ENCODE measurements at regions not wholly inside any gene's neighbourhood (a gene's known extent, or its start where the extent isn't known, plus 50 kb on each side); places are given as distances from the start of the nearest gene placed in this dataset.

DNA sequence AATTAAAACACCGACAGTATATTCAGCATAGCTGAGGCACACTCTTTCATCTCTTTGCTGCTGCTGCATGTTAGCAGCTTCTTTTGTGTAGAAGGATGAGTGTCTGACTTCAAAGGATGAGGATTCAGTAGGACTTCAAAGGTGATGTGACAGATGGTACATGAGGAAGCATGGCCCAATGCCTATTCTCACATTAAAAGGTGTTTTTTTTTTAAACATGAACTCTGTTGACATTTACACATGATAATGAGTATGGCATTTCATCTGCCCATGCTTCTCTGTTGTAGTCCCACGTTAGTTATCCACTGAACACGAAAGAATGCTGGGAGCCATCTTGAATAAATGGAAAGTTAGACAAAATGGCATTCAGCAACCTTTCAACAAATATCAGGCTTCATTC is 1950.8 kb upstream of the PIK3C3 start:
- Histone ChIP-seq H3K27me3 (replicated peaks; ENCODE audit: control insufficient read depth, insufficient read depth, low read length) (no peaks in the 10 kb centered on the region), H3K36me3 (ENCODE audit: control insufficient read depth, insufficient read depth, low read length) (no peaks in the 10 kb centered on the region), H3K4me3 (replicated peaks; ENCODE audit: low read depth, low read length) (no peak overlapping the region)
- no peak for DNase-seq (ENCODE audit: extremely low read depth, insufficient read length)
- TF ChIP-seq, protein P1, sequence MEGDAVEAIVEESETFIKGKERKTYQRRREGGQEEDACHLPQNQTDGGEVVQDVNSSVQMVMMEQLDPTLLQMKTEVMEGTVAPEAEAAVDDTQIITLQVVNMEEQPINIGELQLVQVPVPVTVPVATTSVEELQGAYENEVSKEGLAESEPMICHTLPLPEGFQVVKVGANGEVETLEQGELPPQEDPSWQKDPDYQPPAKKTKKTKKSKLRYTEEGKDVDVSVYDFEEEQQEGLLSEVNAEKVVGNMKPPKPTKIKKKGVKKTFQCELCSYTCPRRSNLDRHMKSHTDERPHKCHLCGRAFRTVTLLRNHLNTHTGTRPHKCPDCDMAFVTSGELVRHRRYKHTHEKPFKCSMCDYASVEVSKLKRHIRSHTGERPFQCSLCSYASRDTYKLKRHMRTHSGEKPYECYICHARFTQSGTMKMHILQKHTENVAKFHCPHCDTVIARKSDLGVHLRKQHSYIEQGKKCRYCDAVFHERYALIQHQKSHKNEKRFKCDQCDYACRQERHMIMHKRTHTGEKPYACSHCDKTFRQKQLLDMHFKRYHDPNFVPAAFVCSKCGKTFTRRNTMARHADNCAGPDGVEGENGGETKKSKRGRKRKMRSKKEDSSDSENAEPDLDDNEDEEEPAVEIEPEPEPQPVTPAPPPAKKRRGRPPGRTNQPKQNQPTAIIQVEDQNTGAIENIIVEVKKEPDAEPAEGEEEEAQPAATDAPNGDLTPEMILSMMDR (IDR thresholded peaks at IDR 0.05; ENCODE audit: insufficient read depth, low read length, poor library complexity, severe bottlenecking) = no peak

DNA sequence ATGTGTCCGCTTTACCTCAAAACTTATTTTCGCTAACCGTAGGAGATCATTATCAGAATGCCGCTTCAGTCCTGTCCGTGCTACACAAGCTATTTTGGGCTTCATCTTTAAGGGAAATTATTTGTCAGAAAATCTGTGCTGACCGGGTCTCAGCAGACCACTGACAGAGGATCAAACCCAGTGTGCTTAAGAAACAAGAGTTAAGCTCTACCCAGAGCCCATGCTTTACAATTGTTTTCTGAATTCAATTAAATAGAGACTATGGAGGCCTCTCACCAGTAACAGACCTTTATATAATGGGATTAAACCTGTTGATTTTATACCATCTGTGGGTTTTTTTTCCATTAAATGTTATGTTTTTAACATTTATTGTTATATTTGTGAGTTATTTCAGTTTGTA is 1956.7 kb upstream of the PIK3C3 start:
- H3K27me3 ChIP-seq (replicated peaks; ENCODE audit: control insufficient read depth, insufficient read depth, low read length) = no peaks in the 10 kb centered on the region
- no peak overlapping the region for H3K4me3 ChIP-seq (replicated peaks; ENCODE audit: low read depth, low read length)
- TF ChIP-seq, protein P1 (IDR thresholded peaks at IDR 0.05; ENCODE audit: insufficient read depth, low read length, poor library complexity, severe bottlenecking) = no peak
- no peaks in the 10 kb centered on the region for H3K36me3 ChIP-seq (ENCODE audit: control insufficient read depth, insufficient read depth, low read length)
- no peak for DNase-seq (ENCODE audit: extremely low read depth, insufficient read length)

DNA sequence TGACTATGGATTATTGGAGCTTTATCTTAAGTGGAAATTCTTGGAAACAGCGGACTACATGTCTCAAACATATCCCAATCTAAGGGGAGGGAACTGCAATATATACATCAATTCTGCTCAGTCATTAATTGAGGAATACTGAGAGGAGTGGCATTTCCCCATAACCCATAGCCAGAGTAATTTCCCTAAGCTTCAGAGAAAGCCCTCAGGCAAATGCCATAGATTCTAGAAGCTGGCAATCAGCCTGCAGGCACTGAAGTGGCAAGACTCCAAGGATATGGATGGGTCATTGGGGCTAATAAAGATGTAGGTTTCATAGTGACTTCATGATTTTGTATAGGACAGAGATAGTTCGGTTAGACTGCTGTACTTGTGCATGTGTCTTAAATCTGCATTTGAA is 1960.5 kb upstream of the PIK3C3 start:
- Histone ChIP-seq H3K36me3 (ENCODE audit: control insufficient read depth, insufficient read depth, low read length) (no peaks in the 10 kb centered on the region), H3K4me3 (replicated peaks; ENCODE audit: low read depth, low read length) (no peak overlapping the region), H3K27me3 (replicated peaks; ENCODE audit: control insufficient read depth, insufficient read depth, low read length) (no peaks in the 10 kb centered on the region)
- TF ChIP-seq, protein P1 (IDR thresholded peaks at IDR 0.05; ENCODE audit: insufficient read depth, low read length, poor library complexity, severe bottlenecking) = no peak
- DNase-seq (ENCODE audit: extremely low read depth, insufficient read length) = no peak

DNA sequence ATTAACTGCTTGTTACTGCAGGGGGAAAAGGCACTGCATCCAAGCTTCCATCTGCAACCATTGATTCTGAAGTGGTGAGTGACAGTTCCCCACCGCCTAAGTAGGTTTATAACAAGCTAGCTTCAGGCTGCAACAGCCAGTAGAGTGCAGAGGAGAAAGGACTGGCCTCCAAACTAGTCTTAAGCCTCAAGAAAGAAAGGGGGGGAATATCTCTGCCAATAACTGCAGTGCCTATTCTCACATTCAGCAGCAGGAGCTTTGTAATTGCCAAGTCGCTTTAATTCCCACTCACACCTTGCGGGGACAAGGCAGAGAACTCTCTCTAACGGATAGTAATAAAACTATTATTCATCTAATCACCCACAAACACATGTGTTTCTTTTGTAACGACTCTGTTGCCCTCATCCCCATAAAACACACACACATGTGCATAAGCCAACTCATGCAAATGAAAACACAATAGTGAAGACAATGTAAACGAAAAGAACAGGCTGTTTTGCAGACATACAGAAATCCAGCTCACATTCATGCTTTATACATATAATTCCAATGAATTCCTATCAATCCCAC is 1963.3 kb upstream of the PIK3C3 start:
- no peak for DNase-seq (ENCODE audit: extremely low read depth, insufficient read length)
- Histone ChIP-seq H3K36me3 (ENCODE audit: control insufficient read depth, insufficient read depth, low read length) (no peaks in the 10 kb centered on the region), H3K27me3 (replicated peaks; ENCODE audit: control insufficient read depth, insufficient read depth, low read length) (no peaks in the 10 kb centered on the region), H3K4me3 (replicated peaks; ENCODE audit: low read depth, low read length) (no peak overlapping the region)
- TF ChIP-seq, protein P1 (IDR thresholded peaks at IDR 0.05; ENCODE audit: insufficient read depth, low read length, poor library complexity, severe bottlenecking) = no peak

DNA sequence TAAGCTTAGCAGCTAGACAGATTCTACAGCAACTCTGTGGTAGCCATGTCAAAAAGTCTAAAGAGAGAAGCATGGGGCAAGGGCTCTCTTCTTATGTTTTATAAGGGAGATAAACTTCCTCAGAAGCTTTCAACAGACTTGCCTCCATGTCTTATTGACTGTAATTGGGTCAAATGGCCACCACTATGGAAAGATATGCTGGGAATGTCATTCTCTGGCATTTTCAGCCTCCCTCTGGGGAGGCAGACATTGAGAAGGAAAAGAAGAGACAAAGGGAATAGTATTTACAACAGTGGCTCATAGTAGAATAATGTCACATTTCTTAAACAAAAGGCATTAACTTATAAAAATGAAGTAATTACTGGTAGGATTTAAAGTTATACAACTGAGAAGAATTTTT is 1964.5 kb upstream of the PIK3C3 start:
- H3K4me3 ChIP-seq (replicated peaks; ENCODE audit: low read depth, low read length) = no peak overlapping the region
- DNase-seq (ENCODE audit: extremely low read depth, insufficient read length) = no peak
- TF ChIP-seq, protein P1 (IDR thresholded peaks at IDR 0.05; ENCODE audit: insufficient read depth, low read length, poor library complexity, severe bottlenecking) = no peak
- H3K36me3 ChIP-seq (ENCODE audit: control insufficient read depth, insufficient read depth, low read length) = no peaks in the 10 kb centered on the region
- no peaks in the 10 kb centered on the region for H3K27me3 ChIP-seq (replicated peaks; ENCODE audit: control insufficient read depth, insufficient read depth, low read length)

DNA sequence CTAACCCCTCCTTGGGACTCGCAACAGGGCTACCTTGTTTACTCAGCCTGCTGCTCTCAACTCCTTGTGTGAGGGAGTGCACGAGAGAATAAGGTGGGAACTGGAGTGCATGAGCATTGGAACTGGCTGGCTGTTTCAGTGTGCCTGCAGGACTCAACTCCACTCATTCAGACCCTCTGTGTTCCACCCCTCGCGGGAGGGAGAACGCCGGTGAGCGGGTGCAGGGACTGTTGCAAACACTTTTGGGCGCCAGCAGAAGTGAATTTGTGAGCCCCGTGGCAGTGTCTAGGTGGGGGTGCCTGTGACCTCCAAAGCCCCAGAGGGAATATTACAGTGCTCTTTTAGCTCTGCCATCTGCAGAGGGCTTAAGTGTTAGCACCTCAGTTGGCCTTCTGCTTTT is 1978.3 kb upstream of the PIK3C3 start:
- no peaks in the 10 kb centered on the region for H3K36me3 ChIP-seq (ENCODE audit: control insufficient read depth, insufficient read depth, low read length)
- no peaks in the 10 kb centered on the region for H3K27me3 ChIP-seq (replicated peaks; ENCODE audit: control insufficient read depth, insufficient read depth, low read length)
- TF ChIP-seq, protein P1 (IDR thresholded peaks at IDR 0.05; ENCODE audit: insufficient read depth, low read length, poor library complexity, severe bottlenecking) = no peak
- no peak for DNase-seq (ENCODE audit: extremely low read depth, insufficient read length)
- no peak overlapping the region for H3K4me3 ChIP-seq (replicated peaks; ENCODE audit: low read depth, low read length)

Measured in GM06990 (cell line).